Endodermal cell (in vitro differentiated cells): ENCODE measurements at regions not wholly inside any gene's neighbourhood (a gene's known extent, or its start where the extent isn't known, plus 50 kb on each side); places are given as distances from the start of the nearest gene placed in this dataset.

Experiments used
- DNase-seq: peaks from one replicate; pipeline ENCODE4 v3.0.0-alpha.2; 2017
- H3K27ac ChIP-seq: 2 replicates; pipeline ENCODE4 v1.5.1; 2013; ENCODE audit warnings: mild to moderate bottlenecking, low read depth, low read length, moderate library complexity
- H3K27me3 ChIP-seq: 2 replicates; pipeline ENCODE4 v1.6.1; 2013; ENCODE audit warnings: mild to moderate bottlenecking, low read length, moderate library complexity; ENCODE audit not compliant: insufficient read depth, control insufficient read depth, poor library complexity, severe bottlenecking
- H3K36me3 ChIP-seq: 2 replicates; pipeline ENCODE4 v1.7.0; 2013; ENCODE audit warnings: mild to moderate bottlenecking, low read length, moderate library complexity; ENCODE audit not compliant: control insufficient read depth, insufficient read depth
- H3K4me1 ChIP-seq: one replicate; pipeline ENCODE4 v1.7.0; 2013; ENCODE audit warnings: low read length; ENCODE audit not compliant: control insufficient read depth, insufficient read depth
- H3K4me3 ChIP-seq: 2 replicates; pipeline ENCODE4 v1.5.1; 2013; ENCODE audit warnings: mild to moderate bottlenecking, low read length, moderate library complexity
- H3K9ac ChIP-seq: 2 replicates; pipeline ENCODE4 v1.6.1; 2013; ENCODE audit warnings: mild to moderate bottlenecking, low read length, moderate library complexity; ENCODE audit not compliant: poor library complexity, severe bottlenecking; ENCODE audit errors: extremely low read depth
- H3K9me3 ChIP-seq: 2 replicates; pipeline ENCODE4 v1.6.1; 2013; ENCODE audit warnings: mild to moderate bottlenecking, low read length, moderate library complexity; ENCODE audit not compliant: control insufficient read depth
- H3K27ac Mint-ChIP-seq: 2 replicates; pipeline ENCODE4 v1.8.0; 2020; ENCODE audit warnings: mixed read lengths
- H3K27me3 Mint-ChIP-seq: 2 replicates; pipeline ENCODE4 v1.8.0; 2021; ENCODE audit warnings: mild to moderate bottlenecking, mixed read lengths; ENCODE audit not compliant: insufficient read depth
- H3K36me3 Mint-ChIP-seq: 2 replicates; pipeline ENCODE4 v1.8.0; 2020; ENCODE audit warnings: low read depth, mixed read lengths
- H3K4me1 Mint-ChIP-seq: 2 replicates; pipeline ENCODE4 v1.8.0; 2020; ENCODE audit warnings: mixed read lengths
- H3K4me3 Mint-ChIP-seq: 2 replicates; pipeline ENCODE4 v1.8.0; 2020; ENCODE audit warnings: mild to moderate bottlenecking, moderate library complexity, mixed read lengths
- H3K9me3 Mint-ChIP-seq: 2 replicates; pipeline ENCODE4 v1.8.0; 2020; ENCODE audit warnings: mild to moderate bottlenecking, mixed read lengths
- CTCF ChIP-seq: fragments of 200-600 bp; sonication (generic); conservative IDR thresholded peaks from 2 replicates; pipeline ENCODE4 v1.5.0; 2021; ENCODE audit warnings: antibody characterized with exemption, mild to moderate bottlenecking
- WGBS, 2 experiments: methylation state at CpG; one replicate each; pipeline versions ENCODE4 v1.1.5 to v1.1.7; 2013; ENCODE audit warnings: missing lambda C conversion rate in 2 of 2, mixed read lengths in 1 of 2; ENCODE audit not compliant: insufficient coverage in 1 of 2, insufficient read length in 1 of 2; 5-methylcytosine and 5-hydroxymethylcytosine counted together

GRCh38 chr12:90311561-90311960, 602.9 kb upstream of the ATP2B1 start:
- Mint-ChIP-seq H3K27me3 (no peaks in the 10 kb centered on the region), H3K4me1 (peaks cover 7% of the 10 kb centered on the region), H3K27ac (no peak overlapping the region), H3K4me3 (no peak overlapping the region), H3K36me3 (no peaks in the 10 kb centered on the region), H3K9me3 (no peaks in the 10 kb centered on the region)
- Histone ChIP-seq H3K9ac (no peak overlapping the region), H3K27ac (no peak overlapping the region), H3K27me3 (no peaks in the 10 kb centered on the region), H3K4me3 (no peak overlapping the region), H3K4me1 (no peaks in the 10 kb centered on the region), H3K9me3 (no peaks in the 10 kb centered on the region), H3K36me3 (no peaks in the 10 kb centered on the region)
- WGBS, 2 experiments = 91 to 100% methylated on average over 2 to 4 of the region's 4 CpGs
- TF ChIP-seq CTCF = no peak
- no peak for DNase-seq

- Mint-ChIP-seq H3K27me3 (no peaks in the 10 kb centered on the region), H3K9me3 (no peaks in the 10 kb centered on the region), H3K27ac (no peak overlapping the region), H3K4me3 (no peak overlapping the region), H3K36me3 (no peaks in the 10 kb centered on the region), H3K4me1 (peaks cover 7% of the 10 kb centered on the region)
- DNase-seq = peak; percentile 60
- TF ChIP-seq CTCF = no peak
- Histone ChIP-seq H3K27me3 (no peaks in the 10 kb centered on the region), H3K9ac (no peak overlapping the region), H3K4me3 (no peak overlapping the region), H3K36me3 (no peaks in the 10 kb centered on the region), H3K4me1 (no peaks in the 10 kb centered on the region), H3K9me3 (no peaks in the 10 kb centered on the region), H3K27ac (no peak overlapping the region)
- WGBS, 2 experiments = 82% methylated on average over 2 of the region's 3 CpGs; no CpG with 5 or more reads in 1 of the 2 experiments
Measured at GRCh38 chr12:90305379-90305778, 596.7 kb upstream of the ATP2B1 start.

GRCh38 chr12:90304231-90304630, 595.6 kb upstream of the ATP2B1 start:
- Mint-ChIP-seq H3K4me1 (no peaks in the 10 kb centered on the region), H3K36me3 (no peaks in the 10 kb centered on the region), H3K27me3 (no peaks in the 10 kb centered on the region), H3K4me3 (no peak overlapping the region), H3K9me3 (no peaks in the 10 kb centered on the region), H3K27ac (no peak overlapping the region)
- no peak for DNase-seq
- Histone ChIP-seq H3K9me3 (no peaks in the 10 kb centered on the region), H3K27ac (no peak overlapping the region), H3K4me3 (no peak overlapping the region), H3K9ac (no peak overlapping the region), H3K4me1 (no peaks in the 10 kb centered on the region), H3K36me3 (no peaks in the 10 kb centered on the region), H3K27me3 (no peaks in the 10 kb centered on the region)
- WGBS, 2 experiments = 100% methylated on average over 2 of the region's 2 CpGs; no CpG with 5 or more reads in 1 of the 2 experiments
- no peak for TF ChIP-seq CTCF
